ENCODE measurements at regions not wholly inside any gene's neighbourhood (a gene's known extent, or its start where the extent isn't known, plus 50 kb on each side); places are given as distances from the start of the nearest gene placed in this dataset.
A peak's percentile ranks its signal among the peaks of the same experiment; 100 is the strongest.

- Mint-ChIP-seq H3K9me3 (no peaks in the 10 kb centered on the region), H3K4me3 (no peak overlapping the region), H3K27me3 (peaks cover 4% of the 10 kb centered on the region), H3K4me1 (ENCODE audit: low read depth) (peaks cover 13% of the 10 kb centered on the region), H3K36me3 (ENCODE audit: low read depth) (no peaks in the 10 kb centered on the region), H3K27ac (no peak overlapping the region)
- ATAC-seq (peak; percentile 69), DNase-seq (peak; percentile 69)
- peak; percentile 61 for TF ChIP-seq CTCF (IDR thresholded peaks at IDR 0.05)
- POLR2A ChIA-PET = no interaction called here
- intact Hi-C loops (cut with micrococcal nuclease) = no loop called here
- CTCF ChIA-PET = interaction anchor here (0.7 to 6.0 kb wide), 45 partner anchors 9 to 283 kb away, joined by 3 to 63 read pairs (median 4); no protein-coding TSS in a partner anchor
These were observed 101.0 kb downstream of the GGTLC2 start for GRCh38 chr22:22745225-22746060.

DNA sequence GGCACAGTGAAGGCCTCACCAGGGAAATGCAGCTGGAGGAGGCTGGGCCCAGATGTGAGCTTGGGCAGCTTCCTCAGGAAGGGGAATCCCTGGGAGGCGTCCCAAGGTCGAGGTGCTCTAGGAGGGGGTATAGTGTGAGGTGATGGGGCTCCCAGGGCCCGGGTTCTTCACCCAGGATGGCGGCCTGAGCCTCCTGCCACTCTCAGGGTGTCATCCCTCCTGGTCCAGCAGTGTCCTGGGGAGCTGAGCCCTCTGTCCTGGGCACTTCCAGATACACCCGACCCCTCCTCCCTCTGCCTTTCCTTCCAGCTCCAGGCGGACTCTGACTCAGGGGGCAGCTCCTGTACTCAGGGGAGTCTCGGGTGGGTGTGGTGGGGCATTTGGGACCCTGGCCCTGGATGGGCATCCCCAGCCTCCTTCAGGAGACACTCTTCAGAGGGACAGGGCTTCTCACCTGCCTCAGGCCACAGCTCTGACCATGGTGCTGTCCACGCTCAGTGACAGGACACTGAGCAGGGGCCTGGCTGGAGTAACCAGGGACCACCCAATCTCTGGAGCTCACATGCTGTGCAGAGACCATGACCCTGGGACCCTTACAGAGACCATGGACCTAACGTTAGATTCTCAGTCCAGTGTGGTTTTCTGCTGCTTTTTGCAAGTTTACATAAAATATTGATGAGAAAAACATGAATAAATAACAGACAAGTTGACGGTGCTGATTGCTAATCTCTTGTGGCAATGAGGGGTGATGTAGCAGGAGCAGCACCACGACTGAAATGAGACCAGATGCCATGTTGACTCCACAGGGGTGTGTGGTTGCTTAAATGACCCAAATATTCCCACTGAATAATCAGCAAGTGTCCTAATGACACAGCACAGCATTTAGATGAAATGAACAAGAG is 101.9 kb downstream of the GGTLC2 start:
- Mint-ChIP-seq H3K27me3 (peaks cover 2% of the 10 kb centered on the region), H3K4me3 (no peak overlapping the region), H3K9me3 (no peaks in the 10 kb centered on the region), H3K27ac (no peak overlapping the region), H3K4me1 (ENCODE audit: low read depth) (peaks cover 13% of the 10 kb centered on the region), H3K36me3 (ENCODE audit: low read depth) (no peaks in the 10 kb centered on the region)
- intact Hi-C loops (cut with micrococcal nuclease) = no loop called here
- ChIA-PET POLR2A (no interaction called here), CTCF (interaction anchor here (0.8 to 6.0 kb wide), 40 partner anchors 9 to 283 kb away, joined by 3 to 63 read pairs (median 4); no protein-coding TSS in a partner anchor)
- no peak for ATAC-seq
- TF ChIP-seq CTCF (IDR thresholded peaks at IDR 0.05) = no peak
- no peak for DNase-seq

- no peaks in the 10 kb centered on the region for H3K9me3 Mint-ChIP-seq
- no peak overlapping the region for H3K27ac Mint-ChIP-seq
- CTCF ChIA-PET = interaction anchor here (0.8 to 6.0 kb wide), 11 partner anchors 8 to 208 kb away, joined by 3 to 63 read pairs (median 6); no protein-coding TSS in a partner anchor
- peaks cover 2% of the 10 kb centered on the region for H3K27me3 Mint-ChIP-seq
- intact Hi-C loops (cut with micrococcal nuclease) = no loop called here
- ATAC-seq = no peak
- no peak overlapping the region for H3K4me3 Mint-ChIP-seq
- peaks cover 13% of the 10 kb centered on the region for H3K4me1 Mint-ChIP-seq (ENCODE audit: low read depth)
- POLR2A ChIA-PET = no interaction called here
- no peak for TF ChIP-seq CTCF (IDR thresholded peaks at IDR 0.05)
- no peak for DNase-seq
- no peaks in the 10 kb centered on the region for H3K36me3 Mint-ChIP-seq (ENCODE audit: low read depth)
These were observed 102.8 kb downstream of the GGTLC2 start for GRCh38 chr22:22746963-22747933.

- Mint-ChIP-seq H3K9me3 (no peaks in the 10 kb centered on the region), H3K36me3 (ENCODE audit: low read depth) (no peaks in the 10 kb centered on the region), H3K4me3 (no peak overlapping the region), H3K27ac (no peak overlapping the region), H3K4me1 (ENCODE audit: low read depth) (peaks cover 19% of the 10 kb centered on the region), H3K27me3 (no peaks in the 10 kb centered on the region)
- peak; percentile 87 for ATAC-seq
- CTCF ChIA-PET = interaction anchor here (0.6 to 6.9 kb wide), 5 partner anchors 19 to 160 kb away, joined by 3 to 110 read pairs (median 4); no protein-coding TSS in a partner anchor
- DNase-seq = peak; percentile 70
- intact Hi-C loops (cut with micrococcal nuclease) = loop anchor here (2.0 kb wide), 1 partner anchor 38 kb away; no protein-coding TSS in a partner anchor
- peak; percentile 84 for TF ChIP-seq CTCF (IDR thresholded peaks at IDR 0.05)
- POLR2A ChIA-PET = no interaction called here
These were observed 103.9 kb downstream of the GGTLC2 start for GRCh38 chr22:22748297-22748743.

Data from activated CD8-positive, alpha-beta T cell treated with anti-CD3 and anti-CD28 coated beads for 36 hours (primary cell).